Natural killer cell (primary cell): ENCODE measurements at regions not wholly inside any gene's neighbourhood (a gene's known extent, or its start where the extent isn't known, plus 50 kb on each side); places are given as distances from the start of the nearest gene placed in this dataset.
"Not testable (repeated sequence)": the region's sequence is repeated elsewhere in the genome, so short reads cannot be mapped to it uniquely, and the experiment has no call there.

ENCODE experiments used
- ATAC-seq, 3 donors: fragments of 150-1000 bp in 2 of 3; fragments of 200-7000 bp in 1 of 3; cut with Tn5 transposase; 1 replicate in 1 of 3; 2 replicates in 2 of 3; pipeline ENCODE4 v1.10.0; 2021; ENCODE audit warnings: mild to moderate bottlenecking in 2 of 3, moderate library complexity in 2 of 3
- DNase-seq, 2 donors: peaks; one replicate each; pipeline versions ENCODE4 v3.0.0 to v3.0.0-alpha.2; 2013 to 2021; ENCODE audit warnings: mixed read lengths in 1 of 2
- H3K27ac ChIP-seq: one replicate; pipeline ENCODE4 v1.5.1; 2013; ENCODE audit warnings: mild to moderate bottlenecking, low read length
- H3K27me3 ChIP-seq: one replicate; pipeline ENCODE4 v1.6.1; 2013; ENCODE audit warnings: low read length; ENCODE audit not compliant: control insufficient read depth, insufficient read depth
- H3K36me3 ChIP-seq: one replicate; pipeline ENCODE4 v1.6.1; 2013; ENCODE audit warnings: low read length; ENCODE audit not compliant: control insufficient read depth, insufficient read depth
- H3K4me1 ChIP-seq: one replicate; pipeline ENCODE4 v1.6.1; 2013; ENCODE audit warnings: low read length; ENCODE audit not compliant: control insufficient read depth, insufficient read depth
- H3K4me3 ChIP-seq: one replicate; pipeline ENCODE4 v1.5.1; 2013; ENCODE audit warnings: low read length
- H3K9me3 ChIP-seq: one replicate; pipeline ENCODE4 v1.6.1; 2013; ENCODE audit warnings: low read length; ENCODE audit not compliant: control insufficient read depth, insufficient read depth
- H3K27ac Mint-ChIP-seq, 2 donors: one replicate each; pipeline ENCODE4 v1.8.0; 2022; ENCODE audit warnings: mild to moderate bottlenecking in 2 of 2, mixed read lengths in 2 of 2, moderate library complexity in 1 of 2
- H3K27me3 Mint-ChIP-seq, 2 donors: one replicate each; pipeline ENCODE4 v1.8.0; 2022; ENCODE audit warnings: low read depth in 2 of 2, mixed read lengths in 2 of 2
- H3K36me3 Mint-ChIP-seq: one replicate; pipeline ENCODE4 v1.8.0; 2022; ENCODE audit warnings: mixed read lengths
- H3K4me1 Mint-ChIP-seq, 2 donors: one replicate each; pipeline ENCODE4 v1.8.0; 2022; ENCODE audit warnings: mixed read lengths in 2 of 2
- H3K4me3 Mint-ChIP-seq: one replicate; pipeline ENCODE4 v1.8.0; 2022; ENCODE audit warnings: mild to moderate bottlenecking, moderate library complexity, mixed read lengths
- H3K9me3 Mint-ChIP-seq, 2 donors: one replicate each; pipeline ENCODE4 v1.8.0; 2022; ENCODE audit warnings: mixed read lengths in 2 of 2
- CTCF ChIP-seq: fragments of 200-600 bp; IDR thresholded peaks from one replicate; pipeline ENCODE4 v1.8.0; 2022; ENCODE audit warnings: antibody characterized with exemption
- WGBS: methylation state at CpG from one replicate; pipeline ENCODE4 v1.1.7; 2013; ENCODE audit warnings: missing lambda C conversion rate; ENCODE audit not compliant: insufficient coverage; 5-methylcytosine and 5-hydroxymethylcytosine counted together
- intact Hi-C: fragments of 100-400 bp; cut with micrococcal nuclease; formaldehyde crosslinking; loops from one replicate; pipeline ENCODE4 v1.14.2; 2022

- Mint-ChIP-seq H3K4me1 (no peaks in the 10 kb centered on the region), H3K4me3 (no peak overlapping the region)
- WGBS = 78% methylated on average over 1 of the region's 1 CpG
Measured at GRCh38 chr12:91461061-91461460, 278.4 kb upstream of the DCN start.

GRCh38 chr12:91460469-91460868 is 277.9 kb upstream of the DCN start:
- DNase-seq = no peak
- Histone ChIP-seq H3K27ac (no peak overlapping the region), H3K27me3 (peaks cover 4% of the 10 kb centered on the region), H3K9me3 (no peaks in the 10 kb centered on the region), H3K4me1 (no peaks in the 10 kb centered on the region), H3K36me3 (no peaks in the 10 kb centered on the region), H3K4me3 (no peak overlapping the region)
- Mint-ChIP-seq H3K4me1 (no peaks in the 10 kb centered on the region), H3K9me3 (peaks cover 0 to 3% of the 10 kb centered on the region in 2 donors), H3K4me3 (no peak overlapping the region), H3K27ac (no peak overlapping the region), H3K27me3 (peaks cover 23 to 47% of the 10 kb centered on the region in 2 donors), H3K36me3 (no peaks in the 10 kb centered on the region)
- 80% methylated on average over 1 of the region's 1 CpG for WGBS
- TF ChIP-seq CTCF = no peak
- ATAC-seq = no peak
- intact Hi-C loops = no loop called here

More at GRCh38 chr12:91461061-91461460, 278.4 kb upstream of the DCN start:
- Mint-ChIP-seq H3K36me3 (no peaks in the 10 kb centered on the region), H3K27me3 (peaks cover 23 to 47% of the 10 kb centered on the region in 2 donors), H3K27ac (no peak overlapping the region), H3K9me3 (peaks cover 0 to 3% of the 10 kb centered on the region in 2 donors)
- intact Hi-C loops = no loop called here
- ATAC-seq = no peak
- DNase-seq = no peak
- H3K9me3 ChIP-seq = no peaks in the 10 kb centered on the region
- peaks cover 4% of the 10 kb centered on the region for H3K27me3 ChIP-seq
- H3K4me3 ChIP-seq = no peak overlapping the region
- no peaks in the 10 kb centered on the region for H3K4me1 ChIP-seq
- no peak overlapping the region for H3K27ac ChIP-seq
- no peaks in the 10 kb centered on the region for H3K36me3 ChIP-seq
- no peak for TF ChIP-seq CTCF

- no peak overlapping the region for H3K4me3 ChIP-seq
- no peaks in the 10 kb centered on the region for H3K9me3 ChIP-seq
- DNase-seq = no peak
- no peak overlapping the region for H3K4me3 Mint-ChIP-seq
- WGBS = 74% methylated on average over 5 of the region's 5 CpGs
- no peak for ATAC-seq
- H3K36me3 ChIP-seq = no peaks in the 10 kb centered on the region
- H3K27me3 ChIP-seq = peaks cover 6% of the 10 kb centered on the region
- H3K27ac Mint-ChIP-seq = no peak overlapping the region
- H3K27ac ChIP-seq = no peak overlapping the region
- H3K36me3 Mint-ChIP-seq = no peaks in the 10 kb centered on the region
- TF ChIP-seq CTCF = no peak
- H3K9me3 Mint-ChIP-seq = peaks cover 3 to 4% of the 10 kb centered on the region in 2 donors
- H3K4me1 Mint-ChIP-seq = no peaks in the 10 kb centered on the region
- H3K27me3 Mint-ChIP-seq = peaks cover 15 to 23% of the 10 kb centered on the region in 2 donors
- H3K4me1 ChIP-seq = no peaks in the 10 kb centered on the region
- intact Hi-C loops = no loop called here
Measured at GRCh38 chr12:91455321-91455720, 272.7 kb upstream of the DCN start.

GRCh38 chr12:91454179-91454578 is 271.6 kb upstream of the DCN start:
- no peaks in the 10 kb centered on the region for H3K36me3 Mint-ChIP-seq
- no peak overlapping the region for H3K4me3 Mint-ChIP-seq
- Histone ChIP-seq H3K27ac (no peak overlapping the region), H3K27me3 (peaks cover 6% of the 10 kb centered on the region), H3K4me3 (no peak overlapping the region), H3K36me3 (no peaks in the 10 kb centered on the region), H3K9me3 (no peaks in the 10 kb centered on the region), H3K4me1 (no peaks in the 10 kb centered on the region)
- no peak for TF ChIP-seq CTCF
- DNase-seq (no peak), ATAC-seq (no peak)
- intact Hi-C loops = no loop called here
- no peak overlapping the region for H3K27ac Mint-ChIP-seq
- H3K27me3 Mint-ChIP-seq = peaks cover 15 to 23% of the 10 kb centered on the region in 2 donors
- H3K4me1 Mint-ChIP-seq = no peaks in the 10 kb centered on the region
- 51% methylated on average over 2 of the region's 2 CpGs for WGBS
- H3K9me3 Mint-ChIP-seq = peaks cover 3 to 4% of the 10 kb centered on the region in 2 donors

GRCh38 chr12:91452464-91452863 is 269.8 kb upstream of the DCN start:
- H3K27ac Mint-ChIP-seq, H3K4me1 Mint-ChIP-seq, DNase-seq, H3K9me3 Mint-ChIP-seq, H3K27ac ChIP-seq, H3K27me3 ChIP-seq, intact Hi-C loops, H3K9me3 ChIP-seq, ATAC-seq, H3K4me3 Mint-ChIP-seq, H3K36me3 ChIP-seq, H3K36me3 Mint-ChIP-seq, H3K4me3 ChIP-seq, H3K4me1 ChIP-seq: not testable (repeated sequence)
- H3K27me3 Mint-ChIP-seq = peaks cover 7 to 11% of the 10 kb centered on the region in 2 donors
- no CpG with 5 or more reads among the region's 2 CpGs for WGBS
